NB4 (cell line): ENCODE measurements at regions not wholly inside any gene's neighbourhood (a gene's known extent, or its start where the extent isn't known, plus 50 kb on each side); places are given as distances from the start of the nearest gene placed in this dataset.

Experiments used
- DNase-seq: peaks from one replicate; pipeline ENCODE4 v3.0.0; 2010; ENCODE audit warnings: low read depth
- H3K4me3 ChIP-seq: one replicate; pipeline ENCODE4 v1.5.1; 2011; ENCODE audit warnings: mild to moderate bottlenecking, low read depth, low read length, moderate library complexity
- CTCF ChIP-seq: IDR thresholded peaks from one replicate; pipeline ENCODE4 v1.5.1; 2012; ENCODE audit warnings: low read depth, low read length
- MAX ChIP-seq: IDR thresholded peaks from 2 replicates; pipeline ENCODE4 v1.6.1; 2011; ENCODE audit warnings: low read depth, low read length
- MYC ChIP-seq: IDR thresholded peaks from 2 replicates; pipeline ENCODE4 v1.6.1; 2011; ENCODE audit warnings: low read depth, low read length
- POLR2A ChIP-seq: IDR thresholded peaks from 2 replicates; pipeline ENCODE4 v1.6.1; 2011; ENCODE audit warnings: mild to moderate bottlenecking; ENCODE audit not compliant: insufficient read length; ENCODE audit errors: extremely low read depth

GRCh38 chr4:122309988-122310626 lies 68.7 kb upstream of the ADAD1 start:
- H3K4me3 ChIP-seq = no peak overlapping the region
- TF ChIP-seq MYC (no peak), MAX (no peak), CTCF (no peak), POLR2A (no peak)
- peak; percentile 17 for DNase-seq

- DNase-seq = no peak
- TF ChIP-seq CTCF = no peak
- TF ChIP-seq MAX = no peak
- no peak for TF ChIP-seq MYC
- TF ChIP-seq POLR2A = no peak
- no peak overlapping the region for H3K4me3 ChIP-seq
These were observed 65.7 kb upstream of the ADAD1 start for GRCh38 chr4:122313006-122313646.

GRCh38 chr4:122326908-122327307 lies 51.9 kb upstream of the ADAD1 start:
- no peak for DNase-seq
- TF ChIP-seq MAX (no peak), POLR2A (no peak)
- H3K4me3 ChIP-seq = no peak overlapping the region

- H3K4me3 ChIP-seq = no peak overlapping the region
- TF ChIP-seq CTCF = no peak
- no peak for DNase-seq
These were observed 49.9 kb upstream of the ADAD1 start for GRCh38 chr4:122328893-122329292.
